ENCODE measurements at regions not wholly inside any gene's neighbourhood (a gene's known extent, or its start where the extent isn't known, plus 50 kb on each side); places are given as distances from the start of the nearest gene placed in this dataset.

DNA sequence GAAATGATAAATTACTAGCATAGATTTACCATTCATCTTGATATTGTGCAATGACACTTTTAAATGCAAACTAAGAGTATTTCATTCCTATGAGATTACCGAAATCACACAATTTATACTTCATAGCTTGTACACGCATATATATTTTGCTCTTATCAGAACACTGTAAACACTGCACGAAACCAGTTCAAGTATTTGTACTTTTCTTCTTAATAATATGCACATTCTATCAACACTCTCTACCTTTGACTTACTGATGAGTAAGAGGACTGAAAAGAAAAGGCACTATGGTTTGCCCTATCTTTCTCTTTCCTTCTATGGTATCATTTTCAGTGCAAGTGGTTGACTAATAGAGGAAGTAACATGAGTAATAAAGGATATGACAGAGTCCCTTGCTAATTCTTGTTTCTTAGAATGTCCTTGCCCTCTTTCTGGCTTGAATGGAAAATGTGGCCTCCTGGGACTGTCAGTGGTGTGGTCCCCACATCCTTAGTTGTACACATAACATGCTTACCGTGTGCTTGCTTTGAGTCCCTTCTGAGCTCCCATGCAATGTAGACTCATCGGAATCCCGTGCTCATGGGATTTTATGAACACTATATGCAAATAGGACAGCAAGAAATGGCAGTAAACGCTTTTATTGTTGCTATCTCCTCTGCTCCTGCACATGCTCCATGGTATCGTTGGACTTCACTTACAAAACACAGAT, 363.5 kb upstream of the TNP1 start:
- TF ChIP-seq, protein P1, sequence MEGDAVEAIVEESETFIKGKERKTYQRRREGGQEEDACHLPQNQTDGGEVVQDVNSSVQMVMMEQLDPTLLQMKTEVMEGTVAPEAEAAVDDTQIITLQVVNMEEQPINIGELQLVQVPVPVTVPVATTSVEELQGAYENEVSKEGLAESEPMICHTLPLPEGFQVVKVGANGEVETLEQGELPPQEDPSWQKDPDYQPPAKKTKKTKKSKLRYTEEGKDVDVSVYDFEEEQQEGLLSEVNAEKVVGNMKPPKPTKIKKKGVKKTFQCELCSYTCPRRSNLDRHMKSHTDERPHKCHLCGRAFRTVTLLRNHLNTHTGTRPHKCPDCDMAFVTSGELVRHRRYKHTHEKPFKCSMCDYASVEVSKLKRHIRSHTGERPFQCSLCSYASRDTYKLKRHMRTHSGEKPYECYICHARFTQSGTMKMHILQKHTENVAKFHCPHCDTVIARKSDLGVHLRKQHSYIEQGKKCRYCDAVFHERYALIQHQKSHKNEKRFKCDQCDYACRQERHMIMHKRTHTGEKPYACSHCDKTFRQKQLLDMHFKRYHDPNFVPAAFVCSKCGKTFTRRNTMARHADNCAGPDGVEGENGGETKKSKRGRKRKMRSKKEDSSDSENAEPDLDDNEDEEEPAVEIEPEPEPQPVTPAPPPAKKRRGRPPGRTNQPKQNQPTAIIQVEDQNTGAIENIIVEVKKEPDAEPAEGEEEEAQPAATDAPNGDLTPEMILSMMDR (conservative IDR thresholded peaks at IDR 0.05): no peak
- H3K27ac ChIP-seq: no peak overlapping the region

DNA sequence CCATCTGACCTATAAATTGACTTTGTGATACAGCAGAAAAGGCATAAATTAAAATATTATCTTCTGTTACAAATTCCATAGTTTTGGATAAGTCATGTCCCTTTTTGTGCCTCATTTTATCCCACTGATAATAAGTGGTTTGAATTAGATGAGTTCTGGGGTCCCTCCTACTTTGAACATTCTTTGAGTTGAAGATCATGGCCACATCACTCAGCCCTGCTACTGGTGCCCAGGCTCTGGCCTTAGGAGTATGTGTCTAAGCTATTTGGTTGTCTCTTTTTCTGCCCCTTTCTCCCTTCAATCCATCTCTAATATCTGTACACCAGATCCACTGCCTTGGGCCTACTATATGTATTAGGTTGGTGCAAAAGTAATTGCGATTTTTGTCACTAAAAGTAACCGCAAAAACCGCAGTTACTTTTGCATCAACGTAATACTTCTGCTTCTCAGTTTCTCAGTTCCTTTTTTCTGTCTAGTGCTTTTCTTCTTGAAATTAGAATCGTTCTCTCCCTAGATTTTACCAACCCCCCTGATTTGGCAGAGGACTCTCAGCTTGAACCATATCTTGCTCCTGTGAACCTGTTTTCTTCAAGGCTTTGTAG, 362.5 kb upstream of the TNP1 start:
- TF ChIP-seq, protein P1 (conservative IDR thresholded peaks at IDR 0.05): no peak
- H3K27ac ChIP-seq: no peak overlapping the region

DNA sequence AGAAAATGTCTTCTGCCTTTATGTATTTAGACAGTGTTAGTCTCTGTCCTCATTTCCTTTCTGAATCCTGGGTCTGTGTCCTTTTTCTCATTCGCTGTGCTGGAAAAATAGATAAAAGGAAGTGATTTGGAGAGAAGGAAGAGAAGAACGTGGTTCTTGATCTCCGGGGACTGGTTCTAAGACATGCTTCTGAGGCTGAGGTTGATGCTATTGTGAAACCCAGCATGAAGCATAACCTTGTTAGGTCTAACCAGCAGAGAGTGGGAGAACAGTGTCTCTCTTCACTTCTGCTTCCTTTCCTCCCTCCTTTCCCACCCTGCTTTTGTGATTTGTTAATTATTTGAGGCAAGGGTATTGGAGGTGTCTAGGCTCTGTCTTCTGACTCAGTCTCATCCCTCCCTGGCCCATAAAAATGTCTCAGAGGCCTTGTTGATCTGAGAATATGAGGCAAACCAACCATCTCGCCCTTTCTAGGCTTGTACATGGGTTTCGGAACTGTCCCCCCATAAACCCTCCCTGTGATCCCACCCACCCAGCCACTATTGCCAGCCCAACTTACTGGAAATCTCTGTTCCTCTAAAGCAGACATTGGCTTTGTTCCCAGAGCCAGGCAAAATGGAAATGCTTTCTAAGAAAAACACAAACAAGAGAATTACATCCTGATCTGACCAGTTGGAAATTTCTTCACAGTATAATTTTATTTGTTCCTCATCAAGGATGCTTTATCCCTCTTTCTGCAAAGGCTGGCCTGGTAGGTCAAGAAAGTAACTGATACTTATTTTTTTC, 360.6 kb upstream of the TNP1 start:
- TF ChIP-seq, protein P1 (conservative IDR thresholded peaks at IDR 0.05): no peak
- no peak overlapping the region for H3K27ac ChIP-seq

DNA sequence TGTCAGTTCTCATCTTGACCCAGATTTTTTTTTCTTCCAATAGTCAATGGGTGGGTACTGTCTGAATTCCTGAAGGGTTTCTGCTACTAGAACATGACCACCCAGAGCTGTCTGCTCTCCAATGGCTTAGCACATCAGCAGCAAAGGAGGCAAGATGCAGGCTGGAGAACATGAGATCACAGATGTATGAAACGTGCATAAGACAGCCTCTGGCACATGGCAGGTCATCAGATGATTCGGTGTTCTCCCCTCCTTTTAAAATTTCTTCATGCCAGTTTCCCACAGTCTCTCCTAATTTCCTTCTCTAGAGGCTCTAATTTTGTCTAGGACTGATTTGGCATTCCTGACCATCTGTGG, 359.3 kb upstream of the TNP1 start:
- TF ChIP-seq, protein P1 (conservative IDR thresholded peaks at IDR 0.05): no peak
- H3K27ac ChIP-seq: no peak overlapping the region

DNA sequence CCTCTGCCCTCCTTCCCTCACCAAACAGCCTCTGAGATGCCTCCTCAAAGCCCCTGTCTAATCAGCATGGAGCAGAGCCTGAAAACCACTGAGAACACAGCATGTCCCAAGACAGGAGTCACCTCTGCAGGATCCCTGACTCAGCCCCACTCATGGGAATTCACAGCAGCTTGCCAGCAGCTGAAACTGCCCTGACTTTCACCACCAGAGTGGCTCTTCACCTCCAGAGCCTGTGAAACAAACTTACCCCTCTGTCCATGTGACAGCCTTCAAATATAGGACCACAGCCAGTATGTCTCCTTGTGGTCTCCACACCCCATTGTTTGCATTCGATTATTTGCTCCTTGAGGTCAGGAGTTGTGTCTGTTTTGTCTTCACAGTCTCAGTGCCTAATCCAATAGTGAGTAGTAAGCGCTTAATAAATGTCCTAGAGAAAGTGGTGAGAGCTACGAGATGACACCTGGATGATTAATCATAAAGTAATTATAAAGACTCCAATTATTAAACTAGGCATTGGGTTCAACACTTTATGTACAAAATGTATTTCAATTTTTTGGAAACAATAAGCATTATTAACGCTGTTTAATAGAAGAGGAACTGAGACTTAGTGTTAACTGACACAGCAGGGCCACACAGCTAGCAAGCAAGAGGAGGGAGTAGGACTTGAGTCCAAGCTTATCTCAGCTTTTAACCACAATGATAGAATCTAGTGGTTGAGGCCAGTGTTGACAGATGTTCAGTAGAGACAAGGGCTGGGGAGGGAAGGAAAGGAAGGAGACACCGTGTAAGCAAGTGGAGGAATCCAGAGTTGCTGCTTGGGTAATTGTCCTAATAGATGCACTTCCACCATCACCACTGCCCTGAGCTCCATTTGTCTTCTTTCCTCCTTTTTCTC, 358.7 kb upstream of the TNP1 start:
- H3K27ac ChIP-seq: no peak overlapping the region
- TF ChIP-seq, protein P1 (conservative IDR thresholded peaks at IDR 0.05): no peak

DNA sequence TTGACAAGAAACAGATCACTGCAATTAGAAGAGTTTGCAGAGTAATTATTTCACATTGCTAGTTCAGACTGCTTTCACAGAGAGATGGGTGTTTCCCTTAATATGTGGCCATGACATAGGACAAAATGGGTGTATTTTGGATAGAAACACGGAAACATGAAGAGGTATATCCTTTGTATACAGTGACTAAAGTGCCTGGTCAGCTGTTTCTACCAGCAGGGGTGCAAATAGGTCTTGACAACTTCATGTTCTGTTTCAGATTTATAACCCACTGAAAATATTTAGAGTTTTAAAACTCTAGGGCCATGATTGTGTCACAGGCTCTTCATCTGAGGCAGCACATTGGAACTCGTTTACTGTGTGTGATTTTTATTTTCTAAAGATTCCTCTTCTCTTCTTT, 357.1 kb upstream of the TNP1 start:
- H3K27ac ChIP-seq: no peak overlapping the region
- TF ChIP-seq, protein P1 (conservative IDR thresholded peaks at IDR 0.05): no peak
